NB4 (cell line): ENCODE measurements at regions not wholly inside any gene's neighbourhood (a gene's known extent, or its start where the extent isn't known, plus 50 kb on each side); places are given as distances from the start of the nearest gene placed in this dataset.

ENCODE experiments used
- DNase-seq: peaks from one replicate; pipeline ENCODE4 v3.0.0; 2010; ENCODE audit warnings: low read depth
- H3K4me3 ChIP-seq: one replicate; pipeline ENCODE4 v1.5.1; 2011; ENCODE audit warnings: mild to moderate bottlenecking, low read depth, low read length, moderate library complexity
- MAX ChIP-seq: IDR thresholded peaks from 2 replicates; pipeline ENCODE4 v1.6.1; 2011; ENCODE audit warnings: low read depth, low read length
- MYC ChIP-seq: IDR thresholded peaks from 2 replicates; pipeline ENCODE4 v1.6.1; 2011; ENCODE audit warnings: low read depth, low read length
- POLR2A ChIP-seq: IDR thresholded peaks from 2 replicates; pipeline ENCODE4 v1.6.1; 2011; ENCODE audit warnings: mild to moderate bottlenecking; ENCODE audit not compliant: insufficient read length; ENCODE audit errors: extremely low read depth
- TF ChIP-seq, protein P1 (sequence below): IDR thresholded peaks from one replicate; pipeline ENCODE4 v1.5.1; 2012; ENCODE audit warnings: low read depth, low read length

DNA sequence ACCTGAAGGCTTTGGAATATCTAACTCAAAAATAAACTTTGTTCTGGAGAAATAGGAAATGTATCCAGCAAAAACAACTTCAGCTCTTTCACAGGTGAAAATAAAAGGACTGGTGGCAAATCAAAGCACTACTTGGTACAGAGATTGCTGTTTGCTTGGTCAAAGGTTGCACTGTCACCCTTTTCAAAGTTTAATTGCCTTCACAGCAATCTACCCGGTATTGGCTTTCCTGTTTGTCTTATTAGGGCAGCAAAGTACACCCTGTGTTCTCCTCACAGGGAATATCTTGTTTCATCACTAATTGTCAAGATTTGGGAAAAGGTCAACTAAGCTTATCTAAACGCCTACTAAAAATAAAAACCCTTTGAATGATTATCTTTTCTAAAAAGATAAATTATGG lies 214.1 kb upstream of the ADCY2 start:
- TF ChIP-seq MYC (no peak), POLR2A (no peak), MAX (no peak)
- TF ChIP-seq, protein P1, sequence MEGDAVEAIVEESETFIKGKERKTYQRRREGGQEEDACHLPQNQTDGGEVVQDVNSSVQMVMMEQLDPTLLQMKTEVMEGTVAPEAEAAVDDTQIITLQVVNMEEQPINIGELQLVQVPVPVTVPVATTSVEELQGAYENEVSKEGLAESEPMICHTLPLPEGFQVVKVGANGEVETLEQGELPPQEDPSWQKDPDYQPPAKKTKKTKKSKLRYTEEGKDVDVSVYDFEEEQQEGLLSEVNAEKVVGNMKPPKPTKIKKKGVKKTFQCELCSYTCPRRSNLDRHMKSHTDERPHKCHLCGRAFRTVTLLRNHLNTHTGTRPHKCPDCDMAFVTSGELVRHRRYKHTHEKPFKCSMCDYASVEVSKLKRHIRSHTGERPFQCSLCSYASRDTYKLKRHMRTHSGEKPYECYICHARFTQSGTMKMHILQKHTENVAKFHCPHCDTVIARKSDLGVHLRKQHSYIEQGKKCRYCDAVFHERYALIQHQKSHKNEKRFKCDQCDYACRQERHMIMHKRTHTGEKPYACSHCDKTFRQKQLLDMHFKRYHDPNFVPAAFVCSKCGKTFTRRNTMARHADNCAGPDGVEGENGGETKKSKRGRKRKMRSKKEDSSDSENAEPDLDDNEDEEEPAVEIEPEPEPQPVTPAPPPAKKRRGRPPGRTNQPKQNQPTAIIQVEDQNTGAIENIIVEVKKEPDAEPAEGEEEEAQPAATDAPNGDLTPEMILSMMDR: no peak

GRCh38 chr5:7185742-7186141 lies 210.2 kb upstream of the ADCY2 start:
- no peak for DNase-seq
- no peak overlapping the region for H3K4me3 ChIP-seq
- TF ChIP-seq MAX: no peak
- TF ChIP-seq, protein P1: no peak

More for the DNA sequence above, 214.1 kb upstream of the ADCY2 start:
- no peak overlapping the region for H3K4me3 ChIP-seq
- DNase-seq: no peak

DNA sequence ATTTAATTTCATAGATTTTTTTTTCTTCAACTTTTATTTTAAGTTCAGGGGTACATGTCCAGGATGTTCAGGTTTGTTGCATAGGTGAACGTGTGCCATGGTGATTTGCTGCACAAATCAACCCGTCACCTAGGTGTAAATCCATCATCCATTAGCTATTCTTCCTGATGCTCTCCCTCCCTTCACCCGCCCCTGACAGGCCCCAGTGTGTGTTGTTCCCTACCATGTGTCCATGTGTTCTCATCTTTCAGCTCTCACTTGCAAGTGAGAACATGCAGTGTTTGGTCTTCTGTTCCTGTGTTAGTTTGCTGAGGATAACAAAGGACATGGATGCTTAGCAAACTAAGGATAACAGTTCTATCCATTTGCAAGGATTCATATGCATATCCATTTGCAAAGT lies 209.1 kb upstream of the ADCY2 start:
- DNase-seq: no peak
- TF ChIP-seq MYC: no peak
- no peak for TF ChIP-seq MAX
- TF ChIP-seq, protein P1: no peak
- no peak for TF ChIP-seq POLR2A
- no peak overlapping the region for H3K4me3 ChIP-seq

DNA sequence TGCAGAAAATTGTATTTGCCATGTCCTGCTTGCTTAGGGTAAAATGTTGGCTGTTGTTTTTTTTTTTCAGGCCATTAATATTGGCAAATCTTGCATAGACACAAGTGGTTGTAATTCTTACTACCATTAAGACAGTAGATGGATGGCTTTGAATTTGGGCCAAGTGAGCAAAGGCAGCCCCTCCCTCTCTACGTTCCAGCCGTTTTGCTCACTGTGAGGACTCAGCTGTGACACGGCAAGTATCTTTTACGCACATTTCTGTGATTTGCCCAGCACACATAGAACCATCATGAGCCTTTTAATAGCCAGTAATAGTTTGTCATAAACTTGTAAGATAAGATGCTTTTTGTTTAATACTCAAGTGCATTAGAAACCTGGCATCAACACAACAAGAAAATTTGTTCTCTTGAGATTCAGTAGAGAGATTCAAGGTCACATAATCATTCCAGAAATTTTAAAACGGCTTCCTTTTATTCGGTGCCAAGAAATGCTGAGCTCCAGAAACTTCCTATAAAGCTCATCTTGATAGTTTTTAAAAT lies 205.2 kb upstream of the ADCY2 start:
- TF ChIP-seq MYC: no peak
- TF ChIP-seq, protein P1: no peak
- DNase-seq: no peak

DNA sequence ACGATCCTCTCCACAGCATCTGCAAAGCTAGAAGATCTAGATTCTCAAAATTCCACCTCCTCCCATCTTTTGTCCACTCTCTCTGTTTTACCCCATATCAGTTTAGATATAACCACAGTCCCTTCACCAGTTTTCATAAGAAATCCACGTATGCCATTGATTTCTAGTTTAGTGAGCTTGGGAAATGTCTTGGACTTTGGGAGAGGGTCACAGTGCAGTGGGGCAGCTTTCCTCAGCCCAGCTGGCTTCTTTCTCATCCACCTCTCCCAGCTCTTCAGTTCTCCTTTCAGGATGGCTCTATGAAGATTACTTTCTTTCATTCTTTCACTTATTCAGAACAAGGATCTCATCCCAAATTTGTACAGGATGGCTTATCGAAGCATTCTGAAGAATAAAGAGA lies 203.9 kb upstream of the ADCY2 start:
- no peak for DNase-seq
- TF ChIP-seq MAX (no peak), MYC (no peak), POLR2A (no peak)
- TF ChIP-seq, protein P1: no peak
- H3K4me3 ChIP-seq: no peak overlapping the region

More for the DNA sequence above, 205.2 kb upstream of the ADCY2 start:
- H3K4me3 ChIP-seq: no peak overlapping the region

DNA sequence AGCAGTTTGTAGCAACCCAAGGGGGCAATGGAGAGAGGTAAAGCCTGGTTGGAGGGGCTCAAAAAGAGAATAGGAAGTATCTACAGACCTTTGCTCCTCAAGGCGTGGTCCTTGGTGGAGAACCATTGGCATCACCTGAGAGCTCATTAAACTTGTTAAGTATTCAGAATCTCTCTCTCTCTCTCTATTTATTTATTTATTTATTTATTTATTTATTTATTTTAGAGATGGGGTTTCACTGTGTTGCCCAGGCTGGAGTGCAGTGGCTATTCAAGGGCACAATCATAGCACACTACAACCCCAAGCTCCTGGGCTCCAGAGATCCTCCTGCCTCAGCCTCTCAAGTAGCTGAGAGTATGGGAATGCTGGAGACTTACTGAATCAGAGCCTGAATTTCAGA lies 193.1 kb upstream of the ADCY2 start:
- TF ChIP-seq MAX (no peak), MYC (no peak), POLR2A (no peak)
- TF ChIP-seq, protein P1: no peak
- H3K4me3 ChIP-seq: no peak overlapping the region
- no peak for DNase-seq
